ENCODE measurements at regions not wholly inside any gene's neighbourhood (a gene's known extent, or its start where the extent isn't known, plus 50 kb on each side); places are given as distances from the start of the nearest gene placed in this dataset.
A peak's percentile ranks its signal among the peaks of the same experiment; 100 is the strongest.

GRCh38 chr15:45794712-45795439 is 160.0 kb downstream of the SQOR start (continued):
- TF ChIP-seq TFDP1 (CRISPR knock-in tag; IDR thresholded peaks at IDR 0.05; ENCODE audit: borderline replicate concordance) (no peak), TFAP4 (IDR thresholded peaks at IDR 0.05; ENCODE audit: borderline replicate concordance, low read depth) (peak; percentile 100), ZFP36L2 (CRISPR knock-in tag; IDR thresholded peaks at IDR 0.05) (no peak), HNRNPUL1 (IDR thresholded peaks at IDR 0.05; ENCODE audit: low read depth, low read length) (no peak), HHEX (CRISPR knock-in tag; IDR thresholded peaks at IDR 0.05) (no peak), FUBP1 (CRISPR knock-in tag; IDR thresholded peaks at IDR 0.05; ENCODE audit: borderline replicate concordance) (no peak), SMAD9 (CRISPR knock-in tag; IDR thresholded peaks at IDR 0.05) (no peak), ZNF678 (CRISPR knock-in tag; IDR thresholded peaks at IDR 0.05) (no peak), KAT2B (IDR thresholded peaks at IDR 0.05; ENCODE audit: borderline replicate concordance, low read depth, low read length) (no peak), ZUFSP (CRISPR knock-in tag; IDR thresholded peaks at IDR 0.05; ENCODE audit: borderline replicate concordance) (no peak), ZBTB20 (CRISPR knock-in tag; IDR thresholded peaks at IDR 0.05; ENCODE audit: borderline replicate concordance, low read depth) (no peak), TCF7 (IDR thresholded peaks at IDR 0.05; ENCODE audit: low read depth) (peak; percentile 58), ZNF605 (CRISPR knock-in tag; IDR thresholded peaks at IDR 0.05) (no peak), GLI4 (CRISPR knock-in tag; IDR thresholded peaks at IDR 0.05; ENCODE audit: borderline replicate concordance) (no peak), JUN (CRISPR knock-in tag; IDR thresholded peaks at IDR 0.05) (no peak), ISL2 (CRISPR knock-in tag; IDR thresholded peaks at IDR 0.05) (peak; percentile 24; the same call in 1 of the 2 replicates), CCDC6 (CRISPR knock-in tag; IDR thresholded peaks at IDR 0.05) (no peak), ATF1 (CRISPR knock-in tag; IDR thresholded peaks at IDR 0.05) (no peak), ZMYM2 (CRISPR knock-in tag; IDR thresholded peaks at IDR 0.05) (no peak), TRIM24 (CRISPR knock-in tag; IDR thresholded peaks at IDR 0.05) (no peak), E2F2 (CRISPR knock-in tag; IDR thresholded peaks at IDR 0.05; ENCODE audit: borderline replicate concordance) (no peak), ZNF180 (CRISPR knock-in tag; IDR thresholded peaks at IDR 0.05; ENCODE audit: borderline replicate concordance, low read depth) (no peak), ZKSCAN5 (CRISPR knock-in tag; IDR thresholded peaks at IDR 0.05) (no peak), ARID2 (CRISPR knock-in tag; IDR thresholded peaks at IDR 0.05; ENCODE audit: borderline replicate concordance) (no peak), MEIS2 (CRISPR knock-in tag; IDR thresholded peaks at IDR 0.05) (peak; percentile 87)
